NCI-H1105 (cell line): ENCODE measurements at regions not wholly inside any gene's neighbourhood (a gene's known extent, or its start where the extent isn't known, plus 50 kb on each side); places are given as distances from the start of the nearest gene placed in this dataset.
"Not testable (repeated sequence)": the region's sequence is repeated elsewhere in the genome, so short reads cannot be mapped to it uniquely, and the experiment has no call there.

Experiments used
- DNase-seq: peaks from one replicate; lab custom pipeline; 2025; lab: John Stamatoyannopoulos, UW

DNA sequence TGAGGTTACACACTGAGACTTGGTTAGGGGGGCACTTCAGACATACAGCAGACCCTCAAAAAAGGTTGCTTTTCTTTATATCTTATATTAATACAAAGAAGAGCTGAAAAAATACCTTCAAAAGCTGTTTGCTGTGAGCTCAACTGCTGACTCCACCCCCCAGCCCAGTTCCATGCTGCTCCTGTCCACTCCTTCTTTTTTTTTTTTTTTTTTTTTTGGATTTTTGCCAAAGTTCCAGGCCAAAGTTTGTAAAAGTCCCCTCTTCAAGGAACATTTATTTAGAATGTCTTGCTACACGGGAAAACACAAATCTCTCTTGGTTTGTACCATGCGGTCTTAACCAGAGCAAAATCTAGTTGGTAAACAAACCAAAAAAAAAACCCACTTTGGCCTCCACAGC is 85.3 kb upstream of the AKAP12 start:
- peak; percentile 6 for DNase-seq

DNA sequence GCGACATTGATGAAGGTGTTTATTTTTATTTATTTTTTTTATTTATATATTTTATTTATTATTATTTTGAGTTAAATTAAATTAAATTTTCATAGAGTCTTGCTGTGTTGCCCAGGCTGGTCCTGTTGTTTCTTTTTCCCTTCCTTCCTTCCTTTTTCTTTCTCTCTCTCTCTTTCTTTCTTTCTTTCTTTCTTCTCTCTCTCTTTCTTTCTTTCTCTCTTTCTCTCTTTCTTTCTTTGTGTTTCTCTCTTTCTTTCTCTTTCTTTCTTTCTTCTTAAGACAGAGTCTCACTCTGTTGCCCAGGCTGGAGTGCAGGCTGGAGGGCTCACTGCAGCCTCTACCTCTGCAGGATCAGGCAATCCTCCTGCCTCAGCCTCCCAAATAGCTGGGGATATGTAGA is 84.7 kb upstream of the AKAP12 start:
- DNase-seq = no peak

DNA sequence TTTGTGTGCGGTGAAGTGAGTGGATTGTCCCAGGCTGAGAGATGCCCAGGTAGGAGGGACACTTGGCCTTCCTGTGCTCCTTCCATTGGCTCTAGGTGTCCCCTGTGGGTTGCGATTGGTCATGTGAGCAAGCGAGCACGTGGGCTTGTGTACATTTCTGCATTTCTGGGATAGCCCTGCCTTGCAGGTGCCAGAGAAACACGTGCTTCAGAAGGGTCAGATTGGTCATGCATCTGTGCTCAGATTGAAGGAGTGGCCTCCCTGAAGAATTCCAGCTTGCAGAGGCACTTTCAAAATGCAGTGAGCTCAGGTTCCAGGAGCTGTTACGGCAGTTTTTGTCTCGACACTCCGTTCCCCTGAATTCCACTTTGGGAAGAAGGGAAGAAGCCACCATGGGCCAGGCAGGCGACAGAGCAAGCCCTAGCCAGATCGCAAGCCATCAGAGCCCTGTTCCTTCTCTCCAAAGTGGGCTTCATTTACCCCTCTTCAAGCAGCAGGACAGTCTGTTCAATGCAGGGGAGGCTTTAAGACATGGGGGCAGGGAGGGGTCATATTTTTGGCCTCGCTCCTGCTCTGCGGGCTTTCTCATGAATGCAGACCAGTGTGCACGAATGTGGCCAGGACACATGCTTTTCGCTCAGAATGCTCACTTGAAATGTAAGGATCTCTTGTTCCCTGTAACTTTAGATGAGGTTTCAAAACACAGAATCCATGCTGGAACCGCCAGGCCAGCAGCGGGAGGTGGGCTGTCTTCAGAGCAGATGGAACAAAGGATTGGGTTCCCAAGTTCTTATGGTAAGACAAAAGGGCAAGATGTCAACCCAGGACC is 78.6 kb upstream of the AKAP12 start:
- DNase-seq = peak; percentile 69

DNA sequence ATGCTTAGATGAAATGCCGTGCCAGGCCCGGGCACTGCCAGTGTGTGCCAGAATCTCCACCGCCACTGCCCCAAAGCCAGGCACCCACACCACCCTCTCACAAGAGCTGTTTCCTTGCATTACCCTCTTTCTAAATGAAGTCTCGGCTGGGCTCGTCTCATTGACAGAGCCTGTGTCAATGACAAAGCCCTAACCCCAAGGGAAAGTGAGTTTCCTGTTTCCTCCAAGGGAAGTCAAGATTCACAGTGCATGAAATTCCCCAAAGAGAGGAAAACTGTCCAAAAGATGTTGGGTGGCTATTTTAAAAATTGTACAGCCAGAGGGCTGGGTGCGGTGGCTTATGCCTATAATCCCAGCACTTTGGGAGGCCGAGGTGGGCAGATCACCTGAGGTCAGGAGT is 75.4 kb upstream of the AKAP12 start:
- DNase-seq = no peak

DNA sequence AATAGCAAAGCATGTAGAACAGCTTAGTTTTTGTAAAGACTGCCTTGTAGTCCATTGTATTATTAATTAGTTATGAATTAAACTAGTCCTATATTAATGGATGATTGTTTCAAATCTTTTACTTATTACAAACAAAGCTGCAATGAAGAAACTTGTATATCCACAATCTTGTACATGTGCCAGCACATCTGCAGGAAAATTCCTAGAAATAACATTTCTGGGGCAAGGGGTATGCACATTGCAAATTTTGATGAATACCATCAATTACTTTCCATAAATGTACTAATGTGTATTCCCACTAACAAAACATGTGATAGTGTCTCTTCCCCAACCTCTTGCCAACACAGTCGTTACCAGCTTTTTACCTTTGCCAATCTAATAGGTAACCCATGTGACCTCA is 73.6 kb upstream of the AKAP12 start:
- no peak for DNase-seq

DNA sequence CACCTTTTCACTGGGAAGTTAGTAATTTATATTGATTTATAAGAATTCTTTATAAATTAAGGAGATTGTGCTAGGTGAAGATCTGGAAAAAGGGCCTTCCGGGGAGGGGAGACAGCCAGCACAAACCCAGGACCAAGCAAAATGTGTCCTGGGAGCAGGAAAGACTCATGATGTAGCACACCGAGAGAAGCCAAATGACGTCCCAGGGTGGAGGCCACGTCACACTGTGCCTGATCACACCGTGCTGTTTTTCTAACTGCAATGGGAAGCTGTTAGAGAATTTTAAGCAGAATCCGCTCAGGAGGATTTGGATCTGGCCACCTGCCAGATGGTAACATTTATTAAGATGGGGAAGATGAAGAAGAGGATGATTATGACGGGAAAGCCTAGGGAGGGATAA is 72.7 kb upstream of the AKAP12 start:
- DNase-seq = no peak

DNA sequence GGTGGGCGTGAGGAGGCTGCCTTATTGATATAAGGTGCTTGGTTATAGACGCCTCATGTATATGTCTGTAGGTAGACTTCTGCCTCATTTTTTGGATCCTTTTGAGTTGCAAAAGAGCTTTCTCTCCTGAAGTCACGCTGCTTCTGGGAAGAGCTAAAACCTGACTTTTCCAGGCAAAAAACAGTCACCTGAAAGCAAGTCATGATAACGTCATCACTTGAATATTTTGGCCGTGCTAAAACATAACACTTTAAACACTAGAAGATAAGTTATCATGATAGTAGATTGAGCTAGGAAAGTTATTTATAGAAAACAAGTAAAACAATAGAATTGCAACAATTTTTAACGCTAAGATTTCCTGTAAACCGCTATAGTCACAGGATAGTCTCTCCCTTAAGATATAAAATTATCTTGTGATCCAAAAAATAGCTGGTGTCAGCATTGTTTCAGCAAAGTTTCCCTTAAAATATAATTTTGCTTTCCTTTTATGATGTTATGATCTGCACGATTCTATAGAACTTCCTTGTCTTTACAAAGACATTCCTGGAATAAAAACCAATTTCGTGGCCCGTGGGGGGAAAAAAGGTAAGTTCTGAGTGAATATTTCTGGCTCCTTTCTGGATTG is 69.0 kb upstream of the AKAP12 start:
- DNase-seq = no peak

DNA sequence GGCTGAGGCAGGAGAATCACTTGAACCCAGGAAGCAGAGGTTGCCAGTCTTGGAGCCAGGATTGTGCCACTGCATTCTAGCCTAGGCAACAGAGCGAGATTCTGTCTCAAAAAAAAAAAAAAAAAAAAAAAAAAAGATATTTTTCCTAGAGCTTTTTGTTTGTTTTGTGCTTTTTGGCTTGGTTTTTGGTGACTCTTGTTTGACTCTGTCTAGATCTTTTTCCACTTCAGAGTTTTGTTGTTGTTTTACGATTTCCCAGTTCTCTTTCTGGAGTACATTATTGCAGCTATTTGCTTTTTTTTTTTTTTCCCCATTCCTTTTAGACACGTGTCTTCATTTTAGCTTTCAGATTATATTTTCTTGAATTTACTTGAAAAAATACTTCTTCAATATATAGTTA is 67.0 kb upstream of the AKAP12 start:
- DNase-seq = no peak

DNA sequence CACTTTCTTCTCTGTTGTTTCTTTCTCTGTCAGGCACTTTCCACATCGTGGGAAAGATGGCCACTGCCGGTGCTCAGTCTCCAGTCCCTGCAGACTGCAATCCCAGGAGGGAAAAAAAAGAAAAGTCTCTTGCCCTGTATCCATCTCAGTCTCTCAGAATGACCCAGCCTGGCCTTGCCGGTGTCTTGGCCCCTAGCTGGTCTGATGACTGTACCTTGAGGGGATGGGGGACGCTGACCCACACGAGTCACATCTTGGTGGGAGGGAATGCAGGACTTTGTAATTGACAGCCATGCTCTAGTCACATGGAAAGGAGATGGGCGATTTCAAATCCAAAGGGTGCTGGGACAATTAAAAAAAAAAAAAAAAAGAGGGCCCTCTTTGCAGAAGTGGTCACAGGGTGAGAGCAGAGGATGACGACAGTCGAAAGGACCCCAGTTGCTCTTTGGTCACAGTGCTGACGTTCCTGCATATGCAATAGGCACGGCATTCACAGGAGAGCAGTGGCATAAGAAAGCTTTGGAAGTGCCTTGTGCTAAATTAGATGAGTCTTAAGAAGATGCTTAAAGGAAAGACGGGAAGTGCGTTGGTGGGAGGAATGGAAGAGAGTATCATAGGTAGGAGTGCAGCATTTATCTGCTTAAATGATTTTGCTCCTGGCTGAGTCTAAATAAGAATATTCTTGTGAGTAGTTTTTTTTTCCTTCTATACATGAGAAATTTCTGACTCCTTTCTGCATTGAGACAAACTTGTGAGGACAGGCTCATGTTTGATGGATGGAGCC is 63.9 kb upstream of the AKAP12 start:
- DNase-seq = no peak

DNA sequence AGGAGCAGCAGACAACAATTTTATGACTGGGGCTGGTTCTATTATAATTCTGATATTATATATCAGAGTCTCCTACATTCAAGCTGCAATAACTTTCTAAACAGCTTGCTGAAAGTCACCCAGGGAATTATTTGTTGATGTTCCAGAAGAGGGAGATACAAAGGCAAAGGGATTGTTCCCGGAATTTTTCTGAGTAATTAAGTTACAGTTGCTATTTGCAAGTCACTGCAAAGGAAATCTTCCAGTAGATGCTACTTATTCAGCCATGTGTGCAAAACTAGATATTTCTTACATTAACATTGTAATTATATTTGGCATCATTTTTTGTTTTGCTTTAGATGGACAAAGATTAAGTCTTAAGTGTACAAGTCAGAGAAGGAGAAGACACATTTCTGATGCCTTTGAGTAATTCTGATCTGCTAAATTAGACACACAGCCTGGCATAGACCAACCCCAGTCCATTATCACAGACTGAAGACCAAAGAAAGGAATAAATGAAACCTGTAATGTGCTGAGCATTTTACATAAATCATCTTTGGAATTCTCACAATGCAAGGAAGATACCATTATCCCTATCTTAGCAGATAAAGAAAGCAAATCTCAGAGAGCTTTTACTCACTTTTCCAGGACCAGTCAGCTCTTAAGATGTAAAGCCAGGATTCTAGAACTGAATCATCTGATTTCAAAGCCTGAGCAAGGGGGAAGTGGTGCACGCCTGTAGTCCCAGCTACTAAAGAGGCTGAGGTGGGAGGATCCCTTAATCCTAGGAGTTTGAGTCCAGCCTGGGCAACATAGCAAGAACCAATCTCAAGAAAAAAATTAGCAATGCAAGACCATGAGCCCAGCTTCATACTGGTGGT is 62.6 kb upstream of the AKAP12 start:
- DNase-seq = no peak

DNA sequence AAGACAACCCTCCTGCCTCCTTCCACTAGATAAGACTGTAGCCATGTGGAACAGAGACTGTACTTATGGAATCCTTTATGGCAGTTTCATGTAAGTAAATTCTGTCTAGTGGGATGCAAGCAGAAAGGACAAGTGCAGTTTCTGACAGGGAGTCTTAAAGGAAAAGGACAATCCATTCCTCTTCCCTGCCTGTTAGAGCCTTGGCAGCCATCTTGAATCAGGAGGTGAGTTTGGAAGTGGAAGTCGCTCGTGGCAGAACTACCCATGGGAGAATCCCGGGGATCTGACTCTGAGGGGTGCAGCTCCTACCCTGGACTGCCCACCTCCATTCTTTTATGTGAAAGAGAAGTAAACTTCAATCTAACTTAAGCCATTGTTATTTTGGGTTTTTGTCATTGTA is 61.4 kb upstream of the AKAP12 start:
- no peak for DNase-seq

DNA sequence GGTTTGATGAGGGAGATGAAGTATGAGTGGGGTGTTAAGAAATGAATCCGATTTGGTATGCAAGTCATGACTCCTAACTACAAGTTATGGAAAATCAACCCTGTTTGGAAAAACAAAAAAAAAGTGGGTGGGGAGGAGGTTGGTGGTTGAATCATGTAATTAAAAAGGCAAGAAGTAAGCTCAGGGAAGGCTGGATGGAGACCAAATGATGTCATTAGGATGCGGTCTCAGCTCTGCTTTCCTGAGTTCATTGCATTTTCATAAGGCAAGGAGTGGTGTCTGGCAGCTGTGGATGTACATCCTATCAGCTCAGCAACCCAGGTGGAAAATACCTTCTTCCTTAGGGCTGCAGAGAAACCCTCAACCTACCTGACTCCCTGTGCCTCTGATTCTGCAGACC is 60.4 kb upstream of the AKAP12 start:
- no peak for DNase-seq

DNA sequence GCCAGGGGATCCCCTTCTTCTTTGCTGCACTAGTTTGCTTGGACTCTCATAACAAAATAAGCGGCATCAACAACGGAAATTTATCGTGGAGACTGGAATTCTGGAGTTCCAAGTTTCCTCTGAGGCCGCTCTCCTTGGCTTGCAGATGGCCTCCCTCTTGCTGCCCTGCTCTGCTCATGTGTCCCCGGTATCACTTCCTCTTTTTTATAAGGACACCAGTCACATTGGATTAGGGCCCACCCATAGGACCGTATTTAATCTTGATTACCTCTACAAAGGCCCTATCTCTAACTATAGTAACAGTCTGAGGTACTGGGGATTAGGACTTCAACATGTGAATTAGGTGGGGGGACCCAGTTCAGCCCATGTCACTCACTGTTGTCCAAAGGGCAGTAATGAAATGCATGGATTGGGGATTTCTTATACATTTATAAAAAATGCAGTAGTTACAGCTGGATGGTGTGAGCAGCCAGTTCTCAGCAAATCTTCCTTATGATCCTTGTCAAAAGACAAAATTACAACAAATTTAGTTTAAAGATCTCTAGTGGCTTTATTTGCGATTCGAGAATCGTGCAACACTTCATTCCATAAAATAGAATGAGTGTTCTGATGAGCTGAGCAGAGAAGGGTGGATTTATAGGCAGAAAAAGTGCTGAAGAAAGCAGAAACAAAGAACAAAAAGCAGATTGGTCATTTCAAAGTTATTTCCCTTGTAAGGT is 59.3 kb upstream of the AKAP12 start:
- DNase-seq = no peak

DNA sequence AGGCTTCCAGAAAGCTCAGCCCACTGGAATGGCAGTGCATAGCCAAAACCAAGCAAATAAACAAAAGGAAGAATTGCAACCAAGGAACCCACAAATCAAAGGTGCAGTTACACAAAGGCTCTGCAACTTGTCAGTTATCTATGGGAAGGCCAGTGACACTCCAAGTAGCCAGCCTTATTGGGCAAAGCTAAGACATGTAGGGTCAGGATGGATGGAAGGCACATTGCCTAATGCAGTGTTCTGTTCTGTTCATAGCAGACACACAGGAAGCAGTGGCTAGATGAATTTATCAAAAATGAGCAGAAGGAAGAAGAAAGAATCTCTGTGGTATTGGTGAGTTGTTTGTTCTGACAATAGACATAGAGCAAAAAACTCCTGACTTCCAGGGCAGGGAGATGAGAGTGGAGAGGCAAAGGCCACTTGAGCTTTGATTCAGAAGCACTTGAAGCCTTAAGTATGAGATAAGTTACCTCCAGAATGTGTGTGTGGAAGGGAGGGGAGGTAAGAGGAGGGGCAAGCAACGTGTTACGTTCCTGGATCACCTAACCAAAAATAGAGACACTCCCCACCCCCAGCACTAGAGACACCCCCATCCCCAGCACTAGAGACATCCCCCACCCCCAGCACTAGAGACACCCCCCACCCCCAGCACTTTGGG is 57.9 kb upstream of the AKAP12 start:
- DNase-seq = no peak

DNA sequence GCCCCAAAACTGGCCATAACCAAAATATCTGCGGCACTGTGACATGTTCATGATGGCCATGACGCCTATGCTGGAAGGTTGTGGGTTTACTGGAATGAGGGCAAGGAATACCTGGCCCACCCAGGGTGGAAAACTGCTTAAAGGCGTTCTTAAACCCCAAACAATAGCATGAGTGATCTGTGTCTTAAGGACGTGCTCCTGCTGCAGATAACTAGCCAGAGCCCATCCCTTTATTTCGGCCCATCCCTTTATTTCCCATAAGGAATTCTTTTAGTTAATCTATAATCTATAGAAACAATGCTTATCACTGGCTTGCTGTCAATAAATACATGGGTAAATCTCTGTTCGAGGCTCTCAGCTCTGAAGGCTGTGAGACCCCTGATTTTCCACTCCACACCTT is 56.8 kb upstream of the AKAP12 start:
- DNase-seq = not testable (repeated sequence)

DNA sequence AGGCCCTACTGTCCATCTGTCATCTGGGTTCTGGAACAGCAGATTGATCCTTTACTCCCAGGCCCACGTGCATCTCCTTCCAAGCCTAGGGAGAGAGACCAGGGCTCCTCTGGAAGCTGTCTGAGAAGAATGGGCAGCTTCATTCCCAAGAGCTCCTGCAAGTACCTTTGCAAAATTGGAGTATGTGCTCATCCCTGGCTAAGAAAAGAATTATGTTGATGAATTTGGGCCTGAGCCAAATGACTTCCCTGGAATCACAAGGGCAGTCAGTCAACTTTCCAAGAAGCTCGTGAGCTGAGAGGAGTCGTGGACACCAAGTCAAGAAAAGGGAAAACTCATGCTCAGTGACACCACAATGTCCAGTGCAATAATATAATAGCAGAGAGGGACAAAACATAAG is 54.6 kb upstream of the AKAP12 start:
- no peak for DNase-seq

DNA sequence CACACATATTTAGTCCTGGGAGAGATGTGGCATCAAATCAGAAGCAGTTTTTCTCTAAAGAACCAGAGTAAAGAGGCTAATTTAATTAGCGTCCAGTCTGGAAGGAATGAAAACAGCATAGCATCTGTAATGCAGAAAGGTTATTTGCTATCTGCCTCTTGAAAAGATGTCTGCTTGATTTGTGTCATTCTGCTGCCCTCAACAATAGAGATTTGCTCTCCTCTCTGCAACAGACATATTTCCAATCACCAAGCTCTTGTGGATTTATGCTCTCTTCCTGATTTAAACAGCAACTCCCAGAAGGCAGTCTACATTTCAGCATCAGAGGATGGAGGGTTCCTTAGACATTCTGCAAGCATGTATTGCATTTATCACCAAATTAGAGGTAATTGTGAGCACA is 53.5 kb upstream of the AKAP12 start:
- no peak for DNase-seq

DNA sequence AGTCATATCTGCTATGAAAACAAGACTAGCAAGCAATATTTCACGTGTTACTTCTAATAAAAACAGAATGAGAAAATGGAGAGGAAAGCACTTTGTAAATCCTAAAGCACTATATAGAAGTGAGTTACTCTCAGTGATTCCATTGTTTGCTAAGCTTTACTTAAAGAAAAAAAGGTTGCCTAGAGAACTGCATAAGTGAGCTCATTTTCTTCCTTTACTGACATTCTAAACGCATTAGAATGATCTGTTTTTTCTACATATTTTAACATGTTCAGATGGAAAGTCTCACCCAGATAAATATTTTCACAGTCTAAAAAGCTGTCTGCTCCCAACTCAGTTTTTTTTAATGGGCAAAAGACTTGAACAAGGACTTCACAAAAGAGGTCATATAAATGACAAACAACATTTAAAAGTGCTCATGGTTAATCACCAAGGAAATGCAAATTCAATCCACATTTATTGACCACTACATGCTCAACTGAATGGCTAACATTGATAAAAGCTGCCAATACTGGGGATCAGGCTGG is 52.9 kb upstream of the AKAP12 start:
- DNase-seq = no peak
